Neuronal stem cell (in vitro differentiated cells): ENCODE measurements at regions not wholly inside any gene's neighbourhood (a gene's known extent, or its start where the extent isn't known, plus 50 kb on each side); places are given as distances from the start of the nearest gene placed in this dataset.

Source experiments
- DNase-seq: peaks from one replicate; pipeline ENCODE4 v3.0.0-alpha.2; 2013; ENCODE audit warnings: low spot score
- H2AFZ ChIP-seq: one replicate; pipeline ENCODE4 v1.6.1; 2013; ENCODE audit warnings: mild to moderate bottlenecking, low read length, inconsistent platforms
- H2AK5ac ChIP-seq: 2 replicates; pipeline ENCODE4 v1.6.1; 2013; ENCODE audit warnings: low read depth, mild to moderate bottlenecking, inconsistent platforms, low read length, moderate library complexity, mixed read lengths
- H2BK120ac ChIP-seq: 2 replicates; pipeline ENCODE4 v1.6.1; 2013; ENCODE audit warnings: low read depth, mild to moderate bottlenecking, inconsistent platforms, low read length, moderate library complexity, mixed read lengths
- H2BK12ac ChIP-seq: one replicate; pipeline ENCODE4 v1.6.1; 2013; ENCODE audit warnings: low read length, inconsistent platforms
- H2BK15ac ChIP-seq: 2 replicates; pipeline ENCODE4 v1.6.1; 2013; ENCODE audit warnings: mild to moderate bottlenecking, low read length, inconsistent platforms, mixed read lengths
- H2BK5ac ChIP-seq: one replicate; pipeline ENCODE4 v1.6.1; 2013; ENCODE audit warnings: inconsistent platforms, mild to moderate bottlenecking, low read length, moderate library complexity
- H3K14ac ChIP-seq: one replicate; pipeline ENCODE4 v1.6.1; 2013; ENCODE audit warnings: low read length, inconsistent platforms
- H3K18ac ChIP-seq: 2 replicates; pipeline ENCODE4 v1.6.1; 2013; ENCODE audit warnings: low read length, inconsistent platforms
- H3K23ac ChIP-seq: 2 replicates; pipeline ENCODE4 v1.6.1; 2013; ENCODE audit warnings: low read depth, mild to moderate bottlenecking, mixed read lengths, low read length, inconsistent platforms; ENCODE audit not compliant: poor library complexity
- H3K27ac ChIP-seq: replicated peaks from 3 replicates; pipeline ENCODE4 v1.5.1; 2013; ENCODE audit warnings: low read length, inconsistent platforms
- H3K27me3 ChIP-seq, 3 experiments: 2 replicates each; pipeline ENCODE4 v1.6.1; 2013; ENCODE audit warnings: low read length in 3 of 3, mild to moderate bottlenecking in 2 of 3, inconsistent platforms in 1 of 3, low read depth in 1 of 3, mixed read lengths in 1 of 3, moderate library complexity in 1 of 3; ENCODE audit not compliant: control insufficient read depth in 3 of 3, insufficient read depth in 3 of 3
- H3K36me3 ChIP-seq, 2 donors: replicated peaks in 1 of 2; 2 replicates each; pipeline ENCODE4 v1.6.1; 2013; ENCODE audit warnings: low read length in 2 of 2; ENCODE audit not compliant: control insufficient read depth in 2 of 2, insufficient read depth in 2 of 2
- H3K4ac ChIP-seq: 2 replicates; pipeline ENCODE4 v1.6.1; 2013; ENCODE audit warnings: inconsistent platforms, mild to moderate bottlenecking, low read length, moderate library complexity
- H3K4me1 ChIP-seq, 2 donors: 1 replicate in 1 of 2; 2 replicates in 1 of 2; pipeline ENCODE4 v1.6.1; 2013; ENCODE audit warnings: low read length in 2 of 2, low read depth in 1 of 2; ENCODE audit not compliant: control insufficient read depth in 2 of 2, insufficient read depth in 1 of 2
- H3K4me2 ChIP-seq: one replicate; pipeline ENCODE4 v1.6.1; 2013; ENCODE audit warnings: mild to moderate bottlenecking, low read length, inconsistent platforms; ENCODE audit not compliant: insufficient read depth, poor library complexity, severe bottlenecking
- H3K4me3 ChIP-seq, 2 donors: 2 replicates each; pipeline ENCODE4 v1.5.1; 2013; ENCODE audit warnings: low read length in 2 of 2, mild to moderate bottlenecking in 2 of 2, inconsistent platforms in 1 of 2, moderate library complexity in 1 of 2
- H3K79me1 ChIP-seq: one replicate; pipeline ENCODE4 v1.6.1; 2013; ENCODE audit warnings: low read depth, mild to moderate bottlenecking, inconsistent platforms, low read length, moderate library complexity
- H3K9ac ChIP-seq: one replicate; pipeline ENCODE4 v1.6.1; 2013; ENCODE audit warnings: mild to moderate bottlenecking, low read depth, low read length, inconsistent platforms; ENCODE audit not compliant: poor library complexity
- H3K9me3 ChIP-seq, 2 donors: replicated peaks in 1 of 2; 2 replicates each; pipeline versions ENCODE3 to v1.6.1; 2013; ENCODE audit warnings: low read length in 2 of 2, mild to moderate bottlenecking in 2 of 2, inconsistent platforms in 1 of 2, low read depth in 1 of 2, mixed read lengths in 1 of 2, moderate library complexity in 1 of 2; ENCODE audit not compliant: control insufficient read depth in 2 of 2, insufficient read depth in 1 of 2
- H4K8ac ChIP-seq: one replicate; pipeline ENCODE4 v1.6.1; 2013; ENCODE audit warnings: low read depth, mild to moderate bottlenecking, inconsistent platforms, low read length, moderate library complexity
- H4K91ac ChIP-seq: one replicate; pipeline ENCODE4 v1.6.1; 2013; ENCODE audit warnings: low read length, low read depth, mild to moderate bottlenecking, inconsistent platforms; ENCODE audit not compliant: poor library complexity
- WGBS, 2 donors: extraction: QIAGEN DNeasy Blood & Tissue Kit; methylation state at CpG; one replicate each; pipeline ENCODE4 v1.1.7; 2013; ENCODE audit warnings: missing lambda C conversion rate in 2 of 2, mixed read lengths in 1 of 2; ENCODE audit not compliant: insufficient read length in 2 of 2, insufficient replicate concordance in 1 of 2; ENCODE audit errors: extremely low coverage in 2 of 2; 5-methylcytosine and 5-hydroxymethylcytosine counted together

DNA sequence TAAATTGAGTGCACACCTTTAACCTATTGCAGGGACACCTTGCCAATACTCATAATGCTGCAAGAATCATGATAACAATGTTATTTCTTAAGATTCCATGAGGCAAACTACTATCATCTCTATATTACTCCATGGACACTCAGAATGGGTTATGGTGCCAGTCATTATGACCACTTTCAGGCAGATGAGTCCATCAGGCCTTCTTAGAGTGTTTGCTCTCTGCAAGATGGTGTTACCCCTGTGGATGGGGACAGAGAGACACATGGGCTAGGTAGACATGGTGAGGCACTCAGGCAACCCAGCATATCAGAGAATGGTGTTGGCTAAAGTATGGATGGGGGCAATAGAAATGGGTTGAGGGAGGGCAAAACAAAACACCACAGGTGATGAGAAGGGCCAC lies 59.7 kb downstream of the XCL2 start:
- no peak overlapping the region for H4K8ac ChIP-seq
- no peak overlapping the region for H2BK15ac ChIP-seq
- DNase-seq = no peak
- H3K79me1 ChIP-seq = no peaks in the 10 kb centered on the region
- no peak overlapping the region for H2BK120ac ChIP-seq
- H2BK12ac ChIP-seq = no peak overlapping the region
- H4K91ac ChIP-seq = no peak overlapping the region
- no peak overlapping the region for H2BK5ac ChIP-seq
- H3K23ac ChIP-seq = no peak overlapping the region
- no peaks in the 10 kb centered on the region for H3K36me3 ChIP-seq
- no peak overlapping the region for H3K27ac ChIP-seq
- no peak overlapping the region for H3K14ac ChIP-seq
- no peak overlapping the region for H3K4me3 ChIP-seq
- H3K4me1 ChIP-seq = peaks cover 5 to 8% of the 10 kb centered on the region in 2 donors
- H3K18ac ChIP-seq = no peak overlapping the region
- no peak overlapping the region for H3K4me2 ChIP-seq
- no peak overlapping the region for H2AK5ac ChIP-seq
- H3K27me3 ChIP-seq = no peaks in the 10 kb centered on the region
- H3K9me3 ChIP-seq = no peaks in the 10 kb centered on the region
- H3K9ac ChIP-seq = no peak overlapping the region
- no peak overlapping the region for H2AFZ ChIP-seq
- H3K4ac ChIP-seq = no peak overlapping the region

DNA sequence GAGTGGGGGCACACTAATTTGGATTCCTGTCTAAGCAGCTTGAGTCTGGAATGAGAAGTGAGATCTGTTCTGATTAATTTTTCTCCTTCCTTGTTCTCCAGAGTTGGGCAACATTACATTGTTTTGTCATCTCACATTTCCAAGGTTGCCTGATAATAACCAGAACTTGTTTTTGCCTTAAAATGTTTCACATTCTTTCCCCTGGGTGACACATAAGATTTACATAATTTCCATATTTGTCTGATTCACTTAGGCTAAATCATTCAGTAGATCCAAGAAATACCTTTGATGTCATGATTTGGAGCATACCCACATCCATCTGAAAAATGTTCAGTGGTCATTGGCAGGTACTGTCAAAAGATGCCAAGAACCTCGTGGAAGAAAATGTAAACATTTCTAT lies 60.3 kb downstream of the XCL2 start:
- no peak overlapping the region for H3K27ac ChIP-seq

DNA sequence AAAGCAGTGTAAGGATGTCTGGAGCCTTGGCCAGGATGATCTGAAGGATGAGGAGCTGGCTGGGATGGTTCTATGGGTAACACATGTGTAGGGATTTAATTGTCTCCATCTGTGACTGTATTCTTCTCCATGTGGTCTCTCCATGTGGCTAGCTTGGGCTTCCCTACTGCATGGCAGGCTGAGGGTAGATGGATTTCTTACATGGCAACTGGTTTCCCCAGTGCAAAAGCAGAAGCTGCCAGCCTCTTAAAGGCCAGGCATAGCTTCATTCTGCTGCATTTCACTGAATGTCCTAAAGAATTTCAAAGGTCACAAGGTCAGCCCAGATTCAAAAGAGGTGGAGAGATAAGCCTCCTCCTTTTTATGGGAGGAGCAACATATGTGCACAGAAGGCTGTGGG lies 61.7 kb downstream of the XCL2 start:
- peak; percentile 80 for DNase-seq
- Histone ChIP-seq H2AK5ac (no peak overlapping the region), H2BK15ac (no peak overlapping the region), H2AFZ (peak overlapping the region; percentile 10), H3K27me3 (no peaks in the 10 kb centered on the region), H3K79me1 (no peaks in the 10 kb centered on the region), H3K36me3 (no peaks in the 10 kb centered on the region), H3K9me3 (no peaks in the 10 kb centered on the region), H3K27ac (peak overlapping the region; percentile 85), H3K4me3 (no peak overlapping the region), H3K23ac (no peak overlapping the region), H2BK5ac (no peak overlapping the region), H3K4me2 (no peak overlapping the region), H3K14ac (no peak overlapping the region), H2BK12ac (no peak overlapping the region), H3K4me1 (peaks cover 5 to 8% of the 10 kb centered on the region in 2 donors), H3K9ac (no peak overlapping the region), H3K18ac (no peak overlapping the region), H3K4ac (no peak overlapping the region), H4K8ac (no peak overlapping the region), H2BK120ac (no peak overlapping the region), H4K91ac (no peak overlapping the region)

More for the DNA sequence above, 60.3 kb downstream of the XCL2 start:
- H3K9me3 ChIP-seq = no peaks in the 10 kb centered on the region
- no peak overlapping the region for H3K4ac ChIP-seq
- no peak overlapping the region for H3K23ac ChIP-seq
- H3K14ac ChIP-seq = no peak overlapping the region
- no peak for DNase-seq
- H3K27me3 ChIP-seq = no peaks in the 10 kb centered on the region
- H3K4me1 ChIP-seq = peaks cover 5 to 8% of the 10 kb centered on the region in 2 donors
- no peak overlapping the region for H3K18ac ChIP-seq
- H3K36me3 ChIP-seq = no peaks in the 10 kb centered on the region
- no peak overlapping the region for H2AK5ac ChIP-seq
- H2BK120ac ChIP-seq = no peak overlapping the region
- no peak overlapping the region for H2BK5ac ChIP-seq
- no peak overlapping the region for H3K9ac ChIP-seq
- H2BK15ac ChIP-seq = no peak overlapping the region
- H3K4me3 ChIP-seq = no peak overlapping the region
- no peak overlapping the region for H4K91ac ChIP-seq
- no peak overlapping the region for H4K8ac ChIP-seq
- no peaks in the 10 kb centered on the region for H3K79me1 ChIP-seq
- no peak overlapping the region for H3K4me2 ChIP-seq
- no peak overlapping the region for H2AFZ ChIP-seq
- no CpG with 5 or more reads among the region's 1 CpG for WGBS, 2 donors
- H2BK12ac ChIP-seq = no peak overlapping the region

- Histone ChIP-seq H2AFZ (no peak overlapping the region), H2AK5ac (no peak overlapping the region), H2BK5ac (no peak overlapping the region), H3K4me3 (no peak overlapping the region), H2BK120ac (no peak overlapping the region), H3K4me1 (peaks cover 5 to 8% of the 10 kb centered on the region in 2 donors), H3K4ac (no peak overlapping the region), H3K23ac (no peak overlapping the region), H2BK12ac (no peak overlapping the region), H4K8ac (no peak overlapping the region), H2BK15ac (no peak overlapping the region), H3K27ac (no peak overlapping the region), H4K91ac (no peak overlapping the region), H3K9me3 (no peaks in the 10 kb centered on the region), H3K36me3 (no peaks in the 10 kb centered on the region), H3K14ac (no peak overlapping the region), H3K18ac (no peak overlapping the region), H3K9ac (no peak overlapping the region), H3K27me3 (no peaks in the 10 kb centered on the region), H3K79me1 (no peaks in the 10 kb centered on the region), H3K4me2 (no peak overlapping the region)
- no peak for DNase-seq
- WGBS, 2 donors = no CpG with 5 or more reads among the region's 4 CpGs
Measured at GRCh38 chr1:168481586-168481985, 62.2 kb downstream of the XCL2 start.
